ENCODE measurements at regions not wholly inside any gene's neighbourhood (a gene's known extent, or its start where the extent isn't known, plus 50 kb on each side); places are given as distances from the start of the nearest gene placed in this dataset.

DNA sequence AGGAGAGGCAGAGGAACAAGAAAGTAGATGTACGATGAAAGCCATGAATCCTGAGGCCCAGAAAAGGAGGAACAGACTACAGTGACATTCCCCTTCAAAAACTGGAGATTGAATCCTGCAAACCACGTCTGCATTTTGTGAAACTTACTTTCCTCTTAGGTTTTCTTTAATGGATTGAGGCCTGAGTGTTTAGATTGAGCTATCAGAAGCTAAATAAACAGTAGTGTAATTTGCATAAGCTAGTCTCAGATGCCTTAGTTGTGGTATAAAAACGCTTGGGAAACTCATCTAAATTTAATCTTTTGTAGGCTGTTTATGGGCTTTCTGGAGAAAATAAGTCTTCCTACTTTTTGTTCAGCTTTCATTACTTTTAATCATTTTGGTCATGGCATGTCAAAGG, 94.8 kb upstream of the HDAC9 start:
- TF ChIP-seq, protein P1, sequence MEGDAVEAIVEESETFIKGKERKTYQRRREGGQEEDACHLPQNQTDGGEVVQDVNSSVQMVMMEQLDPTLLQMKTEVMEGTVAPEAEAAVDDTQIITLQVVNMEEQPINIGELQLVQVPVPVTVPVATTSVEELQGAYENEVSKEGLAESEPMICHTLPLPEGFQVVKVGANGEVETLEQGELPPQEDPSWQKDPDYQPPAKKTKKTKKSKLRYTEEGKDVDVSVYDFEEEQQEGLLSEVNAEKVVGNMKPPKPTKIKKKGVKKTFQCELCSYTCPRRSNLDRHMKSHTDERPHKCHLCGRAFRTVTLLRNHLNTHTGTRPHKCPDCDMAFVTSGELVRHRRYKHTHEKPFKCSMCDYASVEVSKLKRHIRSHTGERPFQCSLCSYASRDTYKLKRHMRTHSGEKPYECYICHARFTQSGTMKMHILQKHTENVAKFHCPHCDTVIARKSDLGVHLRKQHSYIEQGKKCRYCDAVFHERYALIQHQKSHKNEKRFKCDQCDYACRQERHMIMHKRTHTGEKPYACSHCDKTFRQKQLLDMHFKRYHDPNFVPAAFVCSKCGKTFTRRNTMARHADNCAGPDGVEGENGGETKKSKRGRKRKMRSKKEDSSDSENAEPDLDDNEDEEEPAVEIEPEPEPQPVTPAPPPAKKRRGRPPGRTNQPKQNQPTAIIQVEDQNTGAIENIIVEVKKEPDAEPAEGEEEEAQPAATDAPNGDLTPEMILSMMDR (IDR thresholded peaks at IDR 0.05) = no peak
- TF ChIP-seq POLR2A (IDR thresholded peaks at IDR 0.05) (no peak), EP300 (IDR thresholded peaks at IDR 0.05) (no peak)
